ENCODE measurements at regions not wholly inside any gene's neighbourhood (a gene's known extent, or its start where the extent isn't known, plus 50 kb on each side); places are given as distances from the start of the nearest gene placed in this dataset.
A peak's percentile ranks its signal among the peaks of the same experiment; 100 is the strongest.
"Not testable (repeated sequence)": the region's sequence is repeated elsewhere in the genome, so short reads cannot be mapped to it uniquely, and the experiment has no call there.

DNA sequence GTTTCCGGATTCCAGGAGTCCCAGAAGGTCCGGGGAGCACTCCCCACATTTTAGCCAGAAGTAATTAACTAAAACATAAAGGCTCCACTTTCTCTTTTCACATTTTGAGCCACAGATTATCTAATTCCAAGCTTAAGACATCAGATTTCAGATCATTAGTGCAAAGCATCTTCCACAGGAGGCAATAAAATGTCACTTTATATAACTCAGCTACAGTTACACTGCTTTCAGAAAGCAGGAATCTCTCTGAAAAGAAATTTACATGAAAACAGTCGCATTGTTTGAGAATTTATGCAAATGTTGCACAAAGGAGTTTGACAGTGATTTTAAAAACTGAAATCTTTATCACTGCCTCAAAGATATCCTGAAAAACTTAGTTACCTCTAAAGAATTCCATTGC, 99.7 kb downstream of the LMO4 start:
- Mint-ChIP-seq H3K27me3 (ENCODE audit: insufficient read depth, unreplicated experiment) (peaks cover 8% of the 10 kb centered on the region), H3K27ac (ENCODE audit: low read depth, unreplicated experiment) (no peak overlapping the region), H3K4me1 (ENCODE audit: insufficient read depth, unreplicated experiment) (no peaks in the 10 kb centered on the region), H3K9me3 (ENCODE audit: unreplicated experiment) (no peaks in the 10 kb centered on the region), H3K4me3 (ENCODE audit: unreplicated experiment) (no peak overlapping the region), H3K36me3 (ENCODE audit: insufficient read depth, unreplicated experiment) (no peaks in the 10 kb centered on the region)
- TF ChIP-seq, protein P1, sequence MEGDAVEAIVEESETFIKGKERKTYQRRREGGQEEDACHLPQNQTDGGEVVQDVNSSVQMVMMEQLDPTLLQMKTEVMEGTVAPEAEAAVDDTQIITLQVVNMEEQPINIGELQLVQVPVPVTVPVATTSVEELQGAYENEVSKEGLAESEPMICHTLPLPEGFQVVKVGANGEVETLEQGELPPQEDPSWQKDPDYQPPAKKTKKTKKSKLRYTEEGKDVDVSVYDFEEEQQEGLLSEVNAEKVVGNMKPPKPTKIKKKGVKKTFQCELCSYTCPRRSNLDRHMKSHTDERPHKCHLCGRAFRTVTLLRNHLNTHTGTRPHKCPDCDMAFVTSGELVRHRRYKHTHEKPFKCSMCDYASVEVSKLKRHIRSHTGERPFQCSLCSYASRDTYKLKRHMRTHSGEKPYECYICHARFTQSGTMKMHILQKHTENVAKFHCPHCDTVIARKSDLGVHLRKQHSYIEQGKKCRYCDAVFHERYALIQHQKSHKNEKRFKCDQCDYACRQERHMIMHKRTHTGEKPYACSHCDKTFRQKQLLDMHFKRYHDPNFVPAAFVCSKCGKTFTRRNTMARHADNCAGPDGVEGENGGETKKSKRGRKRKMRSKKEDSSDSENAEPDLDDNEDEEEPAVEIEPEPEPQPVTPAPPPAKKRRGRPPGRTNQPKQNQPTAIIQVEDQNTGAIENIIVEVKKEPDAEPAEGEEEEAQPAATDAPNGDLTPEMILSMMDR (IDR thresholded peaks at IDR 0.05; ENCODE audit: unreplicated experiment) = no peak
- no peak for DNase-seq (ENCODE audit: unreplicated experiment)
- intact Hi-C loops (cut with micrococcal nuclease) = no loop called here
- ChIA-PET CTCF (interaction anchor here (0.6 to 1.1 kb wide), 2 partner anchors 102 to 339 kb away, joined by 3 read pairs; no protein-coding TSS in a partner anchor), POLR2A (interaction anchor here (0.7 kb wide), 1 partner anchor 90 kb away, joined by 3 read pairs; no protein-coding TSS in a partner anchor)
- no TSS peak for BruUV-seq (replicated peaks)

DNA sequence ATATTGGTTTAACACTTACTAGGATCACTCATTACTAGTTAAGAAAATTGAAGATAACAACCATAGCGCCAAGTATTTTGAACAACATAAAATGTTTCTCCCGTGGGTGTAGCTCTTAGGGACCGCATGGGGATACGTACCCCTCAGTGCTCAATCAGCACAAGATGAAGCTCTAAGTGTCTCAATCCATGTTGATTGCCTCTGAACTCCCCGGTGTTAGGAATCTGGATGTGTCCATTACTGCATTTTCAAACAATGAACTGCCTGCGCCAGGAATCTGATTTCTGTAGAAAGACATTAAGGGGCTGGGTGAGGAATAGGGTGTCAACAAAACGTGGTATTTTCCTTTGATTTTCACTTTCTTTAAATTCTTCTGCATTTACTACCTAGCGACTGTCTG, 100.2 kb downstream of the LMO4 start:
- intact Hi-C loops (cut with micrococcal nuclease) = no loop called here
- CTCF ChIA-PET = no interaction called here
- H3K9me3 Mint-ChIP-seq (ENCODE audit: unreplicated experiment) = no peaks in the 10 kb centered on the region
- BruUV-seq (replicated peaks) = no TSS peak
- H3K27me3 Mint-ChIP-seq (ENCODE audit: insufficient read depth, unreplicated experiment) = peaks cover 8% of the 10 kb centered on the region
- no peak for DNase-seq (ENCODE audit: unreplicated experiment)
- no peaks in the 10 kb centered on the region for H3K36me3 Mint-ChIP-seq (ENCODE audit: insufficient read depth, unreplicated experiment)
- POLR2A ChIA-PET = interaction anchor here (0.7 kb wide), 2 partner anchors 91 to 99 kb away, joined by 3 read pairs; no protein-coding TSS in a partner anchor
- TF ChIP-seq, protein P1 (IDR thresholded peaks at IDR 0.05; ENCODE audit: unreplicated experiment) = no peak
- H3K27ac Mint-ChIP-seq (ENCODE audit: low read depth, unreplicated experiment) = no peak overlapping the region
- no peaks in the 10 kb centered on the region for H3K4me1 Mint-ChIP-seq (ENCODE audit: insufficient read depth, unreplicated experiment)
- no peak overlapping the region for H3K4me3 Mint-ChIP-seq (ENCODE audit: unreplicated experiment)

DNA sequence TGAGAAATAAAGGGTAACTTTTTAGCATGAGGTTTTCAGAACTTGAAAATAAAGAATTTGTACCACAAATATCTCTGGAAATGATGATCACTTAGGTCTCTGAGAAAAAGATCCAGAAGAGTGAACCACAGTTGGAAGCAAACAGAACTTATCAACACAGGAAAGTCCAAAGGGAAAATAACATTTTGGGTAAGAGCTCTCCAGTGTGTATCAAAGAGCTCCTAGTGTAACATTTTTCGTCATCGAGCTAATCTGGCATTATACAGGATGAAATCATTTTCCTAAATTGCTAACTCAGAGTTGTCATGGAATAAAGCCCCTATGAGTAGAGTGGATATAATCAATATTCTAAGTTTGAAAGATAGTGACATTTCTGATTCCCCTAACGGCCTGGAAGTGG, 104.0 kb downstream of the LMO4 start:
- no peak for DNase-seq (ENCODE audit: unreplicated experiment)
- TF ChIP-seq, protein P1 (IDR thresholded peaks at IDR 0.05; ENCODE audit: unreplicated experiment) = no peak
- no TSS peak for BruUV-seq (replicated peaks)
- intact Hi-C loops (cut with micrococcal nuclease) = no loop called here
- Mint-ChIP-seq H3K4me3 (ENCODE audit: unreplicated experiment) (no peak overlapping the region), H3K36me3 (ENCODE audit: insufficient read depth, unreplicated experiment) (no peaks in the 10 kb centered on the region), H3K4me1 (ENCODE audit: insufficient read depth, unreplicated experiment) (peaks cover 16% of the 10 kb centered on the region), H3K27ac (ENCODE audit: low read depth, unreplicated experiment) (no peak overlapping the region), H3K27me3 (ENCODE audit: insufficient read depth, unreplicated experiment) (peaks cover 8% of the 10 kb centered on the region), H3K9me3 (ENCODE audit: unreplicated experiment) (peaks cover 8% of the 10 kb centered on the region)
- POLR2A ChIA-PET = no interaction called here
- CTCF ChIA-PET = no interaction called here

DNA sequence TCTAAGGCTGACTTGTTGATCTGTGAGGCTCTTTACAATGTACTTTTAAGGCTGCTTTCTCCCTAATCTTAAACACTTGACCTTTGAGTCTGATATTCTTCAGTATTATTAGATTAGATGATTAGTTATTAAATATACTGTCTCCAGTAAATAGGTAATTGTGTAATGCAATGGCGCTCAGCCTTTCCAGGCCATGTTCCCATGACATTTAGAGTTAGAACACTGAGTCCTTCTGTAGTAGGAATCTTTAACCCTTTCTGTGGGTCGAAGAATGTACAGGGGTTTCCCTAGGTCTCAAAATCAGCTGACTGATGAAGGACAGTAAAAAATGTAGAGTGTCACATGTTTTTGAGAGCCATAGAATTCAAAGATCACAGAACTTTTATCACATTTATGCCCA, 104.4 kb downstream of the LMO4 start:
- DNase-seq (ENCODE audit: unreplicated experiment); H3K4me3 Mint-ChIP-seq (ENCODE audit: unreplicated experiment); CTCF ChIA-PET; BruUV-seq (replicated peaks); H3K9me3 Mint-ChIP-seq (ENCODE audit: unreplicated experiment); intact Hi-C loops (cut with micrococcal nuclease); H3K27me3 Mint-ChIP-seq (ENCODE audit: insufficient read depth, unreplicated experiment); H3K36me3 Mint-ChIP-seq (ENCODE audit: insufficient read depth, unreplicated experiment); H3K27ac Mint-ChIP-seq (ENCODE audit: low read depth, unreplicated experiment): not testable (repeated sequence)
- POLR2A ChIA-PET = interaction anchor here (0.9 kb wide), 1 partner anchor 9 kb away, joined by 4 read pairs; no protein-coding TSS in a partner anchor
- H3K4me1 Mint-ChIP-seq (ENCODE audit: insufficient read depth, unreplicated experiment) = peaks cover 16% of the 10 kb centered on the region

DNA sequence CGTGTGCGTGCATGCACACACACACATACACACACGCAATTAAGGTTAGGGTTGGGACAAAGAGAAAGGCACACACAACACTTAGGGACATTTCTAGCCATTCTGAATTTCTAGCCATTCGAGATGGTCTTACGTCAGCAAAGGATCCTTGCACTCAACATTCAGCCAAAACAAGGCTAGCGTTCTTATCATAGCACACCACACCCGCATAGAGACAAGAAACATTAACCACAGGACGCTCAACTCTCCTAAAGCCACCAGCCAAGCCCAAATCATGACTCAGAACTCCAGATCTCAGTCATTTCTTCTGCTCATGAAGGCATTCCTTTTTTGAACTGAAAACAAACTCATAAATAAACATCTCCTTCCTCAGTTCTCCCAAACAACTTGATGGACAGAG, 106.8 kb downstream of the LMO4 start:
- H3K4me1 Mint-ChIP-seq (ENCODE audit: insufficient read depth, unreplicated experiment) = peaks cover 16% of the 10 kb centered on the region
- BruUV-seq (replicated peaks) = no TSS peak
- no peaks in the 10 kb centered on the region for H3K27me3 Mint-ChIP-seq (ENCODE audit: insufficient read depth, unreplicated experiment)
- peaks cover 8% of the 10 kb centered on the region for H3K9me3 Mint-ChIP-seq (ENCODE audit: unreplicated experiment)
- ChIA-PET CTCF (no interaction called here), POLR2A (interaction anchor here (1.3 to 1.8 kb wide), 2 partner anchors 12 to 17 kb away, joined by 3 to 5 read pairs; no protein-coding TSS in a partner anchor)
- TF ChIP-seq, protein P1 (IDR thresholded peaks at IDR 0.05; ENCODE audit: unreplicated experiment) = no peak
- H3K4me3 Mint-ChIP-seq (ENCODE audit: unreplicated experiment) = no peak overlapping the region
- peak; percentile 43 for DNase-seq (ENCODE audit: unreplicated experiment)
- H3K27ac Mint-ChIP-seq (ENCODE audit: low read depth, unreplicated experiment) = peak overlapping the region; percentile 7
- intact Hi-C loops (cut with micrococcal nuclease) = no loop called here
- H3K36me3 Mint-ChIP-seq (ENCODE audit: insufficient read depth, unreplicated experiment) = no peaks in the 10 kb centered on the region

DNA sequence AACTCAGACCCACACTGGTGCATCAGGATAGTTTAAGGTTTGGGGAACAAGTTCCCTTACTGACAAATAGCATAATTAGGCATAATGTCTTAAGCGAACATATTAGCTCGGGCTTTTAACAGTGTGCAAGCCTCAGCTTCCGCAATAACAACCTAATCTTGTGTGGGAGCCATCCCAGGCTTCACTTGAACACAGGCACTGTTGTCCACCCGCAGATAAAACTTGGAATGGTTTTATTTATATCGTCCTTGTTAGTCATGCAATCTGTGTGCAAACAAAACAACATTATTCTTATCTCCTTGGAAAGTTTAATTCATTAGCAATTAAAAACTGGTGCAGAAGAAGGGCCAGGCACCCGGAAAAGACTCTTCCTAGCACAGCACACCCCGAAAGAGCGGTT, 107.4 kb downstream of the LMO4 start:
- H3K27me3 Mint-ChIP-seq (ENCODE audit: insufficient read depth, unreplicated experiment); H3K4me3 Mint-ChIP-seq (ENCODE audit: unreplicated experiment); BruUV-seq (replicated peaks); H3K9me3 Mint-ChIP-seq (ENCODE audit: unreplicated experiment); H3K36me3 Mint-ChIP-seq (ENCODE audit: insufficient read depth, unreplicated experiment); DNase-seq (ENCODE audit: unreplicated experiment); intact Hi-C loops (cut with micrococcal nuclease); H3K27ac Mint-ChIP-seq (ENCODE audit: low read depth, unreplicated experiment): not testable (repeated sequence)
- peaks cover 16% of the 10 kb centered on the region for H3K4me1 Mint-ChIP-seq (ENCODE audit: insufficient read depth, unreplicated experiment)
- ChIA-PET POLR2A (interaction anchor here (0.6 to 1.8 kb wide), 3 partner anchors 13 to 517 kb away, joined by 3 to 5 read pairs (median 3); no protein-coding TSS in a partner anchor), CTCF (interaction anchor here (0.6 kb wide), 1 partner anchor 31 kb away, joined by 4 read pairs; no protein-coding TSS in a partner anchor)

Measured in MCF 10A (cell line).